Type B pancreatic cell (in vitro differentiated cells): ENCODE measurements at regions not wholly inside any gene's neighbourhood (a gene's known extent, or its start where the extent isn't known, plus 50 kb on each side); places are given as distances from the start of the nearest gene placed in this dataset.

Source experiments
- DNase-seq: peaks from one replicate; pipeline ENCODE4 v3.0.0; 2021; ENCODE audit warnings: mixed read lengths; ENCODE audit not compliant: unreplicated experiment; ENCODE audit errors: extremely low spot score
- H3K27ac Mint-ChIP-seq: 2 replicates; pipeline ENCODE4 v1.8.0; 2021; ENCODE audit warnings: mild to moderate bottlenecking, mixed read lengths
- H3K27me3 Mint-ChIP-seq: 2 replicates; pipeline ENCODE4 v1.8.0; 2021; ENCODE audit warnings: mixed read lengths
- H3K36me3 Mint-ChIP-seq: 2 replicates; pipeline ENCODE4 v1.8.0; 2021; ENCODE audit warnings: mixed read lengths
- H3K4me1 Mint-ChIP-seq: one replicate; pipeline ENCODE4 v1.8.0; 2021; ENCODE audit warnings: mixed read lengths; ENCODE audit not compliant: unreplicated experiment
- H3K4me3 Mint-ChIP-seq: 2 replicates; pipeline ENCODE4 v1.8.0; 2021; ENCODE audit warnings: mild to moderate bottlenecking, mixed read lengths
- H3K9me3 Mint-ChIP-seq: 2 replicates; pipeline ENCODE4 v1.8.0; 2021; ENCODE audit warnings: mixed read lengths
- TF ChIP-seq, protein P1 (sequence below): fragments of 200-600 bp; sonication (generic); conservative IDR thresholded peaks from 2 replicates; pipeline ENCODE4 v1.5.0; 2021; ENCODE audit warnings: antibody characterized with exemption, mild to moderate bottlenecking

DNA sequence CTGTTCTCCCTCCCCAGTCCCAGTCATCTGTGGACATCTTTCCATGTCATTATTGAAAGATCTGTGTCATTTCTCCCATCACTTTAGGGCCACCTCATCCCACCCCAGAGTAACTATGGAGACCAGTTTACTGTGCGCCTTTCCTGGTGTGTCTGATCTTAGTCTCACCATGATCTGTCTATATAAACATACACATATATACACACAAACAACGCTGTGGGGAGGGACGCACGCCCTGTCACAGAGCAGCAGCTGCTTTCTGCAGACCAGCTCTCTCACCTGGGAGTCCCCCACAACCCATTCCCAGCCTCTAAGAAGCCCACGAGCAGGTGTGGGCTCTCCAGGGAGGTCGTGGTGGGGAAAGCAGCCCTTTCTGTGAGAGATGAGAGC, 68.1 kb upstream of the TOX2 start:
- TF ChIP-seq, protein P1, sequence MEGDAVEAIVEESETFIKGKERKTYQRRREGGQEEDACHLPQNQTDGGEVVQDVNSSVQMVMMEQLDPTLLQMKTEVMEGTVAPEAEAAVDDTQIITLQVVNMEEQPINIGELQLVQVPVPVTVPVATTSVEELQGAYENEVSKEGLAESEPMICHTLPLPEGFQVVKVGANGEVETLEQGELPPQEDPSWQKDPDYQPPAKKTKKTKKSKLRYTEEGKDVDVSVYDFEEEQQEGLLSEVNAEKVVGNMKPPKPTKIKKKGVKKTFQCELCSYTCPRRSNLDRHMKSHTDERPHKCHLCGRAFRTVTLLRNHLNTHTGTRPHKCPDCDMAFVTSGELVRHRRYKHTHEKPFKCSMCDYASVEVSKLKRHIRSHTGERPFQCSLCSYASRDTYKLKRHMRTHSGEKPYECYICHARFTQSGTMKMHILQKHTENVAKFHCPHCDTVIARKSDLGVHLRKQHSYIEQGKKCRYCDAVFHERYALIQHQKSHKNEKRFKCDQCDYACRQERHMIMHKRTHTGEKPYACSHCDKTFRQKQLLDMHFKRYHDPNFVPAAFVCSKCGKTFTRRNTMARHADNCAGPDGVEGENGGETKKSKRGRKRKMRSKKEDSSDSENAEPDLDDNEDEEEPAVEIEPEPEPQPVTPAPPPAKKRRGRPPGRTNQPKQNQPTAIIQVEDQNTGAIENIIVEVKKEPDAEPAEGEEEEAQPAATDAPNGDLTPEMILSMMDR = no peak
- Mint-ChIP-seq H3K4me1 (peaks cover 5% of the 10 kb centered on the region), H3K27me3 (peaks cover 6% of the 10 kb centered on the region), H3K27ac (no peak overlapping the region), H3K4me3 (no peak overlapping the region), H3K36me3 (no peaks in the 10 kb centered on the region), H3K9me3 (no peaks in the 10 kb centered on the region)
- no peak for DNase-seq

DNA sequence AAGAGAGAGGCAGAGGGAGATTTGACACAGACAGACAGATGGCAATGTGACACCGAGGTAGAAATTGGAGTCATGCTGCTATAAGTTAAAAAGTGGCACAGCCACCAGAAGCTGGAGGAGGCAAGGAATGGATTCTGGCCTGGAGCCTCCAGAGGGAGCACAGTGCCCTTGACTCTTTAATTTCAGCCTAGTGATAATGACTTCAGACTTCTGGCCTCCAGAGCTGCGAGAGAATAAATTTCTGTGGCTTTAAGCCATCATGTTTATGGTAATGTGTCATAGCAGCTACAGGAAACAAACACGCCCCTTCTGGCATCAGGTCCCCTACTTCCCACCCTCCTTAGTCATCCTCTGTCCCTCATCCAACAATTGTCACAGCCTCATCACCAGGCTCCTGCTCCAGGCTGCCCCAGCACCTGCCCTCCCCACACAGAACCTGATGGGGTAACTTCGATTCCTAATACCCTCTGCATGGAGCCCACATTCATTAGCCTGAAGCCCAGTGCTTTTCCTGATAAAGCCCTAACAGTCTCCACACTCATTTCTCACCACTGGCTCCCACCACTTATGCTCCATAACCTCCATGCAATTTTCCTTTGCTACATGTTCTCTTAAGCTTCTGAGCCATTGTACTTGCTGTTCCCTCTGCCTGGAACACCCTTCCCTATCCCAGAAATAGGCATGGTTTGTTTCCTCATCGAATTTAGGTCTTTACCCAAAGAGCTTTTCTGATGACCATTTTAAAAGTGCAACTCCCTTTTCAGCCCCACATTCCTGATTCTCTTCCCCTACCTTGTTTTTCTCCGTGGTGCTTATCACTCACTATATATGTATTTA, 69.7 kb upstream of the TOX2 start:
- DNase-seq = no peak
- no peak overlapping the region for H3K4me3 Mint-ChIP-seq
- peaks cover 11% of the 10 kb centered on the region for H3K27me3 Mint-ChIP-seq
- H3K36me3 Mint-ChIP-seq = no peaks in the 10 kb centered on the region
- no peak overlapping the region for H3K27ac Mint-ChIP-seq
- H3K9me3 Mint-ChIP-seq = no peaks in the 10 kb centered on the region
- H3K4me1 Mint-ChIP-seq = peaks cover 5% of the 10 kb centered on the region
- TF ChIP-seq, protein P1 = no peak

DNA sequence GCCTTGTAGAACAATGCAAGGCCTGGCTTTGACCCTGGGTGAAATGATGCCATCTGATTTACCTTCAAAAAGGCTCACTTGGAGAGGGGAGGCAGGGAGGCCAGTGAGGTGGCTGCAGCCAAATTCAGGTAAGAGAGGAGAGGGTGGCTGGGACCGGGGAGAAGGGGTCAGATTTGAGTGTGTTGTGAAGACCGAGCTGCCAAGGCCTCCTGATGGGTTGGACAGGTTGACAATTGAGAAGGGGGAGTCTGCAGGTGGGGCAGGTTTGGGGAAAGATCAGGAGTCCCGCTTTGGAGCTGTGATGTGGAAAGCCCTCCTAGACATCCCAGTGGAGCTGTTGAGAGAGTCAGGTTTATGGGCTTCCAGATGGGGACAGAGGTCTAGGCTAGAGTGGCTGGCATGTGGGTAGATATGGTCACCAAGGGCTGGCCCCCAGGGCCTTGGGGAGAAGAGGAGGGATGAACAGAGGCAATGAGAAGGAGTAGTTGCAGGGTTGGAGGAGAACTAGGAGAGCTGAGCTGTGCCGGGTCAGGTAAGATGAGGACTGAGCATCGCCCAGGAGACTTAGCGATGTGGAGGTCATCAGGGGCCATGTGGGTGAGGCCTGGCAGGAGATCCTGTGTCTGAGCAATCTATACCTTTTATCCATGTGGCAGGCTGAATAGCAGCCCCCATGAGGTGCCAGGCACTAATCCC, 70.5 kb upstream of the TOX2 start:
- H3K27me3 Mint-ChIP-seq = peaks cover 16% of the 10 kb centered on the region
- DNase-seq = no peak
- TF ChIP-seq, protein P1 = no peak
- no peak overlapping the region for H3K4me3 Mint-ChIP-seq
- no peaks in the 10 kb centered on the region for H3K9me3 Mint-ChIP-seq
- no peaks in the 10 kb centered on the region for H3K36me3 Mint-ChIP-seq
- H3K27ac Mint-ChIP-seq = no peak overlapping the region
- peaks cover 5% of the 10 kb centered on the region for H3K4me1 Mint-ChIP-seq

DNA sequence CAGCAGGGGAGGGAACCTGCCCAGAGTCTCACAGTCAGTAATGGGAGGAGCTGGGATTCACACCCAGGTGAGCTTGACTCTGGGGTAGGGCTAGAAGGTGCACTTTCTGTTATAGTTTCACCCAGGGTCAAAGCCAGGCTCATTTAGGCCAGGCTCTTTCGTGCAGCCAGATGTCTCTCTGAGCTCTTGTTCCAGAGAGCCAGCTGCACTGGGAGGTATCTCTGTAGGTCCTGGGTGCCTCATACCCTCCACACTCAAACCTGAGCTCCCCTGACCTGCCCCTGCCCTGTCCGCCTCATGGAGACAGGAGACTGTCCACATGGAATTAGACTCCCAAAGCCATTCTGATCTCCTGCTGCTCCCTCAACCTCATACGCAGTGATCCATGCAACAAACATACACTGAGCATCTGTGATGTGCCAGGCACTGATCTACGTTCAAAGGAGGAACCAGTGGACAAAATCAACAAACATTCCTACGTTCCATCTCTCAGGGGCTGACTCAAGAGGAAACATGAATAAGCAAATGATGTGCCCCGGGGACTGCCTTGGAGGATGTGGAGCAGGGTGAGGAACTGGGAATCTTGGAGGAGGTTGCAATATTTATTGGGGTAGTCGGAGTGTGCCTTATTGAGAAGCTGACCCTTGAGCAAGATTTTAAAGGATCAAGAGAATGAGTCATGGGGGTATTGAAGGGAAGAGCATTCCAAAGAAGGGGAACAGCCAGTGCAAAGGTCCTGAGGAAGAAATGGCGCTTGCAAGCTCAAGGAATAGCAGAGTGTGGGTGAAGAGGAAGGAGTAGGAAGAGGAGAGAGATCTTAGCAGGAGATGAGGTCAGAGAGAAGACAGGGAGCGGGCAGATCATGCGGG, 71.3 kb upstream of the TOX2 start:
- Mint-ChIP-seq H3K27ac (no peak overlapping the region), H3K36me3 (no peaks in the 10 kb centered on the region), H3K4me3 (no peak overlapping the region)

More for the DNA sequence above, 71.3 kb upstream of the TOX2 start:
- no peaks in the 10 kb centered on the region for H3K9me3 Mint-ChIP-seq
- TF ChIP-seq, protein P1 = no peak
- H3K4me1 Mint-ChIP-seq = peaks cover 5% of the 10 kb centered on the region
- peaks cover 16% of the 10 kb centered on the region for H3K27me3 Mint-ChIP-seq
- DNase-seq = no peak
